ENCODE measurements at regions not wholly inside any gene's neighbourhood (a gene's known extent, or its start where the extent isn't known, plus 50 kb on each side); places are given as distances from the start of the nearest gene placed in this dataset.
A peak's percentile ranks its signal among the peaks of the same experiment; 100 is the strongest.

GRCh38 chr6:153804755-153805330, 234.2 kb upstream of the OPRM1 start:
- no peak for DNase-seq
- Histone ChIP-seq H3K27ac (no peak overlapping the region), H3K36me3 (no peaks in the 10 kb centered on the region), H3K4me3 (no peak overlapping the region), H3K4me1 (peaks cover 0 to 4% (median 0%) of the 10 kb centered on the region in 4 donors), H3K27me3 (no peaks in the 10 kb centered on the region), H3K9me3 (no peaks in the 10 kb centered on the region)
- TF ChIP-seq CTCF (IDR thresholded peaks at IDR 0.05): no peak
- intact Hi-C loops (cut with DNase I; ENCODE audit: low total_unique reads): no loop called here

- DNase-seq: no peak
- Histone ChIP-seq H3K4me3 (no peak overlapping the region), H3K27ac (no peak overlapping the region), H3K36me3 (no peaks in the 10 kb centered on the region), H3K27me3 (no peaks in the 10 kb centered on the region), H3K4me1 (peaks cover 0 to 4% (median 0%) of the 10 kb centered on the region in 4 donors), H3K9me3 (no peaks in the 10 kb centered on the region)
- intact Hi-C loops (cut with DNase I; ENCODE audit: low total_unique reads): no loop called here
- no peak for TF ChIP-seq CTCF (IDR thresholded peaks at IDR 0.05)
Measured at GRCh38 chr6:153801917-153802316, 237.1 kb upstream of the OPRM1 start.

GRCh38 chr6:153800580-153801188, 238.4 kb upstream of the OPRM1 start:
- Histone ChIP-seq H3K27me3 (no peaks in the 10 kb centered on the region), H3K4me3 (no peak overlapping the region), H3K4me1 (peaks cover 0 to 4% (median 0%) of the 10 kb centered on the region in 4 donors), H3K9me3 (no peaks in the 10 kb centered on the region), H3K36me3 (no peaks in the 10 kb centered on the region), H3K27ac (no peak overlapping the region)
- intact Hi-C loops (cut with DNase I; ENCODE audit: low total_unique reads): no loop called here
- no peak for DNase-seq
- TF ChIP-seq CTCF (IDR thresholded peaks at IDR 0.05): no peak

GRCh38 chr6:153790876-153791473, 248.1 kb upstream of the OPRM1 start:
- no peak overlapping the region for H3K4me3 ChIP-seq
- H3K36me3 ChIP-seq: no peaks in the 10 kb centered on the region
- TF ChIP-seq CTCF (IDR thresholded peaks at IDR 0.05): no peak
- intact Hi-C loops (cut with DNase I; ENCODE audit: low total_unique reads): no loop called here
- H3K27ac ChIP-seq: peak overlapping the region; percentile 15 to 40
- peaks cover 0 to 31% (median 0%) of the 10 kb centered on the region in 4 donors for H3K4me1 ChIP-seq
- H3K27me3 ChIP-seq: no peaks in the 10 kb centered on the region
- no peaks in the 10 kb centered on the region for H3K9me3 ChIP-seq
- DNase-seq: peak in 1 of 2 donors; percentile 44

- H3K27ac ChIP-seq: peak overlapping the region in 1 of 2 donors; percentile 40
- TF ChIP-seq CTCF (IDR thresholded peaks at IDR 0.05): no peak
- no peaks in the 10 kb centered on the region for H3K36me3 ChIP-seq
- peaks cover 0 to 32% (median 0%) of the 10 kb centered on the region in 4 donors for H3K4me1 ChIP-seq
- H3K9me3 ChIP-seq: no peaks in the 10 kb centered on the region
- H3K27me3 ChIP-seq: no peaks in the 10 kb centered on the region
- no peak overlapping the region for H3K4me3 ChIP-seq
- DNase-seq: peak in 1 of 2 donors; percentile 60
- intact Hi-C loops (cut with DNase I; ENCODE audit: low total_unique reads): no loop called here
Measured at GRCh38 chr6:153790048-153790447, 249.0 kb upstream of the OPRM1 start.
